Hepatocyte (in vitro differentiated cells): ENCODE measurements at regions not wholly inside any gene's neighbourhood (a gene's known extent, or its start where the extent isn't known, plus 50 kb on each side); places are given as distances from the start of the nearest gene placed in this dataset.

Source experiments
- EZH2 ChIP-seq: fragments of 200-600 bp; sonication (generic); IDR thresholded peaks from 2 replicates; pipeline ENCODE4 v1.6.1; 2016; ENCODE audit warnings: antibody characterized with exemption, mild to moderate bottlenecking, borderline replicate concordance
- EZH2phosphoT487 ChIP-seq: fragments of 200-600 bp; sonication (generic); IDR thresholded peaks from one replicate; pipeline ENCODE4 v1.6.1; 2018; ENCODE audit warnings: antibody characterized with exemption, mild to moderate bottlenecking, low read depth, moderate library complexity; ENCODE audit not compliant: unreplicated experiment, severe bottlenecking
- TF ChIP-seq, protein P1 (sequence below): fragments of 200-600 bp; sonication (generic); IDR thresholded peaks from 2 replicates; pipeline ENCODE4 v1.5.1; 2016; ENCODE audit warnings: antibody characterized with exemption, mild to moderate bottlenecking; ENCODE audit not compliant: poor library complexity

DNA sequence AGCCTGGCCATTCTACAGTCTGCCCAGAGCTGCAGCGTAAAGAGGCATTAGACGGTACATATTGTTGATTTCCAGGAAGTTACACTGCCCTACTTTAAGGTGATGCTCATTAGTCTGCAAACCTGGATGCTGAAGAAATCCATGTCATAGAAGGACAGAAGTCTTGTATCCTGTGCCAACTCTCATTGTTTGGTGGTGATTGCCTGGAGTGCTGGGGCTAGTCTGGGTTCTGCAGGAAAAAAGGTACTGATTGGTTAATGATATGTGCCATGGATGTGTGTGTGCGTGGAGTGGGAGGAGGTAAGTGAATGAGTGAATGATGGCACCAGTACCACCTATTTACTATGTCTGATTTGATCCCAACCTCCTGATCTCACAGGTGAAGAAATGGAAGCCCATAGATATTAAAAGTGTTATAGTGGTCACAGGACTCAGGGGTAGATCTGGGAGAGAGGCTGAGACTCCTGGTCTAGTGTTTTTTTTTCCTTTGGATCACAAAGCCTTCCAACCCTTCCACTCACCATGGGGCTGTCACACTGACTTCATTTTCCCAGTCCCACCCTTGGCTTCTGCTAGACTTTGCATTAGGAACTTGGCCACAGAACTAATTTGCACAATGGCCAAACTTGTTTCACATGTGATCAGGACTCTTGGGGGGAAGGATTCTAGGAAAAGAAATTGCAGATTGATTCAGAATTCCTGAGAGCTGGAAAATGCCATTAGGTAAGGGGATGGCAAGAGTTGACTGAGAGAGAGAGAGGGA, 96.1 kb downstream of the TMX1 start:
- TF ChIP-seq EZH2 (no peak), EZH2phosphoT487 (no peak)
- TF ChIP-seq, protein P1, sequence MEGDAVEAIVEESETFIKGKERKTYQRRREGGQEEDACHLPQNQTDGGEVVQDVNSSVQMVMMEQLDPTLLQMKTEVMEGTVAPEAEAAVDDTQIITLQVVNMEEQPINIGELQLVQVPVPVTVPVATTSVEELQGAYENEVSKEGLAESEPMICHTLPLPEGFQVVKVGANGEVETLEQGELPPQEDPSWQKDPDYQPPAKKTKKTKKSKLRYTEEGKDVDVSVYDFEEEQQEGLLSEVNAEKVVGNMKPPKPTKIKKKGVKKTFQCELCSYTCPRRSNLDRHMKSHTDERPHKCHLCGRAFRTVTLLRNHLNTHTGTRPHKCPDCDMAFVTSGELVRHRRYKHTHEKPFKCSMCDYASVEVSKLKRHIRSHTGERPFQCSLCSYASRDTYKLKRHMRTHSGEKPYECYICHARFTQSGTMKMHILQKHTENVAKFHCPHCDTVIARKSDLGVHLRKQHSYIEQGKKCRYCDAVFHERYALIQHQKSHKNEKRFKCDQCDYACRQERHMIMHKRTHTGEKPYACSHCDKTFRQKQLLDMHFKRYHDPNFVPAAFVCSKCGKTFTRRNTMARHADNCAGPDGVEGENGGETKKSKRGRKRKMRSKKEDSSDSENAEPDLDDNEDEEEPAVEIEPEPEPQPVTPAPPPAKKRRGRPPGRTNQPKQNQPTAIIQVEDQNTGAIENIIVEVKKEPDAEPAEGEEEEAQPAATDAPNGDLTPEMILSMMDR = no peak
